Hepatocyte (in vitro differentiated cells): ENCODE measurements at regions not wholly inside any gene's neighbourhood (a gene's known extent, or its start where the extent isn't known, plus 50 kb on each side); places are given as distances from the start of the nearest gene placed in this dataset.

Source experiments
- EZH2 ChIP-seq: fragments of 200-600 bp; sonication (generic); IDR thresholded peaks from 2 replicates; pipeline ENCODE4 v1.6.1; 2016; ENCODE audit warnings: antibody characterized with exemption, mild to moderate bottlenecking, borderline replicate concordance
- EZH2phosphoT487 ChIP-seq: fragments of 200-600 bp; sonication (generic); IDR thresholded peaks from one replicate; pipeline ENCODE4 v1.6.1; 2018; ENCODE audit warnings: antibody characterized with exemption, mild to moderate bottlenecking, low read depth, moderate library complexity; ENCODE audit not compliant: unreplicated experiment, severe bottlenecking
- TF ChIP-seq, protein P1 (sequence below): fragments of 200-600 bp; sonication (generic); IDR thresholded peaks from 2 replicates; pipeline ENCODE4 v1.5.1; 2016; ENCODE audit warnings: antibody characterized with exemption, mild to moderate bottlenecking; ENCODE audit not compliant: poor library complexity

DNA sequence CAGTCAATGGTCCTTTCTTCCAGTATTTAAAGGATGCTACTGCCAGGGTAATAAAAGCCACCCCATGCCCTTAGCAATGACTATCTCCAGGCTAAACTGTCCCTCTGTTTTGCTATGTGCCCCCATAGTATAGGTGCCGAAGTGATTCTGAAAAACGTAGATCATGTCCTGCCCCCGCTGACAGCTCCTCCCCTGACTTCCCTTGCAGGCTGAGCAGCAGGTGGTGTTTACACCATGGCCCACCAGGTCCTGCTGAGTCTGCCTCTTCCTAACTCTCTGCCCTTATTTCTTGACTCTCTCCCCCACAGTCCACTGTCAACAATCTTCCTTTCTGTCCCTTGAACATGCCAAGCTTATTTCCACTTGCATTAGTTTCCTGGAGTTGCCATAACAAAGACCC lies 352.5 kb upstream of the TSHZ2 start:
- TF ChIP-seq, protein P1, sequence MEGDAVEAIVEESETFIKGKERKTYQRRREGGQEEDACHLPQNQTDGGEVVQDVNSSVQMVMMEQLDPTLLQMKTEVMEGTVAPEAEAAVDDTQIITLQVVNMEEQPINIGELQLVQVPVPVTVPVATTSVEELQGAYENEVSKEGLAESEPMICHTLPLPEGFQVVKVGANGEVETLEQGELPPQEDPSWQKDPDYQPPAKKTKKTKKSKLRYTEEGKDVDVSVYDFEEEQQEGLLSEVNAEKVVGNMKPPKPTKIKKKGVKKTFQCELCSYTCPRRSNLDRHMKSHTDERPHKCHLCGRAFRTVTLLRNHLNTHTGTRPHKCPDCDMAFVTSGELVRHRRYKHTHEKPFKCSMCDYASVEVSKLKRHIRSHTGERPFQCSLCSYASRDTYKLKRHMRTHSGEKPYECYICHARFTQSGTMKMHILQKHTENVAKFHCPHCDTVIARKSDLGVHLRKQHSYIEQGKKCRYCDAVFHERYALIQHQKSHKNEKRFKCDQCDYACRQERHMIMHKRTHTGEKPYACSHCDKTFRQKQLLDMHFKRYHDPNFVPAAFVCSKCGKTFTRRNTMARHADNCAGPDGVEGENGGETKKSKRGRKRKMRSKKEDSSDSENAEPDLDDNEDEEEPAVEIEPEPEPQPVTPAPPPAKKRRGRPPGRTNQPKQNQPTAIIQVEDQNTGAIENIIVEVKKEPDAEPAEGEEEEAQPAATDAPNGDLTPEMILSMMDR, result no peak
- TF ChIP-seq EZH2, result no peak
- no peak for TF ChIP-seq EZH2phosphoT487
